ENCODE measurements at regions not wholly inside any gene's neighbourhood (a gene's known extent, or its start where the extent isn't known, plus 50 kb on each side); places are given as distances from the start of the nearest gene placed in this dataset.

DNA sequence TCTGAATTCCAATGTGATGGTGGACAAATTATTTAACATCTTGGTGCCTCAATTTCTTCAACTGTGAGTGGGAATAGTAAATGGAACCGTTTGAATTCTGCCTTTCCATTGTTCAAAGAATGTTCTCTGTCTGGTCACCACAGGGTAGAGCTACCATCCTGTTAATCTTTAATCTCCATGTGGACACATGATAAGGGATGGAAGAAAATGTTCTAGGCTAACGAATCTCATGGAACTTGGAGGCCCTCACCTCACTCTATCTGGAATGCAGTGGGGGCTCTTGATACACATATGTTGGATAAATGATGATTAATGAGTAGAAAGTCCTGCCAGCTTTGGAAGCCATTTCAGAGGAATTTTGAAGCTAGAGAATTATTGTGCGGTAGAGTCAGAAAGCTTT is 118.5 kb upstream of the HABP2 start:
- 78 to 85% (median 84%) methylated on average over 3 of the region's 3 CpGs for WGBS, 3 donors
- intact Hi-C loops (cut with DNase I): no loop called here
- Histone ChIP-seq H3K27me3 (ENCODE audit: insufficient read depth in 3 of 3, low read length in 2 of 3) (peaks cover 0 to 23% (median 6%) of the 10 kb centered on the region in 3 donors), H3K27ac (no peak overlapping the region), H3K4me1 (no peaks in the 10 kb centered on the region), H3K36me3 (ENCODE audit: insufficient read depth in 1 of 2, low read depth in 1 of 2) (no peaks in the 10 kb centered on the region), H3K9me3 (no peaks in the 10 kb centered on the region), H3K4me3 (no peak overlapping the region)
- TF ChIP-seq, protein P1, sequence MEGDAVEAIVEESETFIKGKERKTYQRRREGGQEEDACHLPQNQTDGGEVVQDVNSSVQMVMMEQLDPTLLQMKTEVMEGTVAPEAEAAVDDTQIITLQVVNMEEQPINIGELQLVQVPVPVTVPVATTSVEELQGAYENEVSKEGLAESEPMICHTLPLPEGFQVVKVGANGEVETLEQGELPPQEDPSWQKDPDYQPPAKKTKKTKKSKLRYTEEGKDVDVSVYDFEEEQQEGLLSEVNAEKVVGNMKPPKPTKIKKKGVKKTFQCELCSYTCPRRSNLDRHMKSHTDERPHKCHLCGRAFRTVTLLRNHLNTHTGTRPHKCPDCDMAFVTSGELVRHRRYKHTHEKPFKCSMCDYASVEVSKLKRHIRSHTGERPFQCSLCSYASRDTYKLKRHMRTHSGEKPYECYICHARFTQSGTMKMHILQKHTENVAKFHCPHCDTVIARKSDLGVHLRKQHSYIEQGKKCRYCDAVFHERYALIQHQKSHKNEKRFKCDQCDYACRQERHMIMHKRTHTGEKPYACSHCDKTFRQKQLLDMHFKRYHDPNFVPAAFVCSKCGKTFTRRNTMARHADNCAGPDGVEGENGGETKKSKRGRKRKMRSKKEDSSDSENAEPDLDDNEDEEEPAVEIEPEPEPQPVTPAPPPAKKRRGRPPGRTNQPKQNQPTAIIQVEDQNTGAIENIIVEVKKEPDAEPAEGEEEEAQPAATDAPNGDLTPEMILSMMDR (IDR thresholded peaks at IDR 0.05): no peak
- no peak for DNase-seq
- ATAC-seq: no peak

DNA sequence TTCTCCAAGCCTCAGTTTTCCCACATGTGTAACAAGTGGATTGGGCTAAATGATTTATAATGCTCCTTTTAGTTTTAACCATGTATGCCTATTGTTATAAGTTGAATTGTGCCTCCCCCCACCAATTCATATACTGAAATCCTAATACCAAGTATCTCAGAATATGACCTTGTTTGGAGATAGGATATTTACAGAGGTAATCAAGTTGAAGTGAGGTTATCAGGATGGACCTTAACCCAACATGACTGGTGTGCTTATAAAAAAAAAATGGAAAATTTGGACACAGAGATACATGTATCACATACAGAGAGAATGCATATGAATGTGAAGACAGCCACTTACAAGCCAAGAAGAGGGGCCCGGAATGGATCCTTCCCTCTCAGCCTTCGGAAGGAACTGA is 117.9 kb upstream of the HABP2 start:
- TF ChIP-seq, protein P1 (IDR thresholded peaks at IDR 0.05): no peak
- intact Hi-C loops (cut with DNase I): no loop called here
- 90 to 96% (median 93%) methylated on average over 2 of the region's 2 CpGs for WGBS, 3 donors
- no peak for ATAC-seq
- Histone ChIP-seq H3K9me3 (no peaks in the 10 kb centered on the region), H3K36me3 (ENCODE audit: insufficient read depth in 1 of 2, low read depth in 1 of 2) (no peaks in the 10 kb centered on the region), H3K4me1 (no peaks in the 10 kb centered on the region), H3K27ac (no peak overlapping the region), H3K4me3 (no peak overlapping the region), H3K27me3 (ENCODE audit: insufficient read depth in 3 of 3, low read length in 2 of 3) (peaks cover 0 to 19% (median 6%) of the 10 kb centered on the region in 3 donors)
- no peak for DNase-seq

DNA sequence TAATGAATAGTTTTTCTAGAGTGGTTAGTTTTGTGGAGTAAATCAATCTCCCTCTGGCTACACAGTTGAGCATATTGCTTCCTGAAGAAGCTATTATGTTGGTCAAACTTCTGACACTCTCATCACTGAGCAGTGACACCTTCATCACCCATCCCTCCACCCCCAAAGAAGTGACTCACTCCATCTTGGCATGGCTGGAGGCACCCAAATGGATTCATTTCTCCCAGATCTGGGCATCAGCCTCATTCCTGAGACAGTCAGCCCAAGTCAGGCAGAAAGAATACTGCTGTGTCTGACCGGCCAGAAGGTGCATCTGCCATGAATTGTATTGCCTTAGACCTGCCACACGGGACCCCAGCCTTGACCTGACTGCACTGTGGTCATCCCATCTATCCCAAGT is 117.0 kb upstream of the HABP2 start:
- intact Hi-C loops (cut with DNase I): no loop called here
- TF ChIP-seq, protein P1 (IDR thresholded peaks at IDR 0.05): no peak
- H3K27ac ChIP-seq: no peak overlapping the region
- ATAC-seq: no peak
- DNase-seq: no peak
- H3K4me1 ChIP-seq: no peaks in the 10 kb centered on the region
- H3K27me3 ChIP-seq (ENCODE audit: insufficient read depth in 3 of 3, low read length in 2 of 3): peaks cover 0 to 10% (median 3%) of the 10 kb centered on the region in 3 donors
- H3K4me3 ChIP-seq: no peak overlapping the region
- H3K9me3 ChIP-seq: no peaks in the 10 kb centered on the region
- 72 to 89% (median 87%) methylated on average over 2 of the region's 2 CpGs for WGBS, 3 donors
- no peaks in the 10 kb centered on the region for H3K36me3 ChIP-seq (ENCODE audit: insufficient read depth in 1 of 2, low read depth in 1 of 2)

DNA sequence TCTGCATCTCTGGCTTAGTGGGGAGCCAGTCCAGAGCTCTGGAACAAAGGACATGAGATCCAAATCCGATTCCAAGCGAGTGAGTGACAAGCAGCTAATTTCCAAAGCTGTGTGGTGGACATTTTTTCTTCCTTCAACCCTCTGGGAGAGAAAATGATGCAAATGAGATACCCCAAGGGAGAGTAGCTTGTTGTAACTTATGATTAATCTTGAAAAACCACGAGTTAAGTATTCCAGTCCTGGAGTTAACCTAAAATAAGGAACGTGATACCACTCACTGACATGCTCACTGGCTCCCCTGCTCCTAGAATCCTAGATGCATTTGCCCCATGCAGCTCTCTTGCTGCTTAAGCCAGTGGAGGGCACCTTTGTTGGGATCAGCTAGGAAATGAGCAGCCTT is 116.0 kb upstream of the HABP2 start:
- H3K27ac ChIP-seq: no peak overlapping the region
- ATAC-seq: no peak
- intact Hi-C loops (cut with DNase I): no loop called here

DNA sequence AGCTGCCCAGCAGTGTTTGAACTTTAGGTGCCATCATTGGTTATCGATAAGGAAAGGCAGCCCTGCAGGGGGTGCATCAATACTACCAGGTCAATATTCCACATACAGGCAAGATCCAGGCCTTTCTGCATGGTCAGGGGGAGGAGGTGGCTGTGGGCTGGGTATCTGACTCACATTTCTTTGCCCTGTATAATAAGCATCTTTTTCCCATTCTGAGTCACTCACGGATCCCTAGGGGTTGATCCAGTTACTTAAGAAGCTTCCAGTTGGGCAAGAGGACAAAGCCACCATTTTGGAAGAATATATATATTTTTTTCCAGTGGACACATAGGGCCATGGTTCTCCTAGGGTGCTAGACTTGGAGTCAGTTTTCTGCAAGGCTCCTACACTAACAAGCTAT is 114.2 kb upstream of the HABP2 start:
- ATAC-seq: no peak
- no peaks in the 10 kb centered on the region for H3K36me3 ChIP-seq (ENCODE audit: insufficient read depth in 1 of 2, low read depth in 1 of 2)
- no peak overlapping the region for H3K27ac ChIP-seq
- TF ChIP-seq, protein P1 (IDR thresholded peaks at IDR 0.05): no peak
- DNase-seq: no peak
- WGBS, 3 donors: 81 to 95% (median 83%) methylated on average over 2 of the region's 2 CpGs
- H3K4me1 ChIP-seq: no peaks in the 10 kb centered on the region
- intact Hi-C loops (cut with DNase I): no loop called here
- peaks cover 0 to 1% (median 0%) of the 10 kb centered on the region in 3 donors for H3K27me3 ChIP-seq (ENCODE audit: insufficient read depth in 3 of 3, low read length in 2 of 3)
- no peak overlapping the region for H3K4me3 ChIP-seq
- no peaks in the 10 kb centered on the region for H3K9me3 ChIP-seq

More for the DNA sequence above, 116.0 kb upstream of the HABP2 start:
- Histone ChIP-seq H3K4me3 (no peak overlapping the region), H3K27me3 (ENCODE audit: insufficient read depth in 3 of 3, low read length in 2 of 3) (peaks cover 0 to 2% (median 1%) of the 10 kb centered on the region in 3 donors), H3K9me3 (no peaks in the 10 kb centered on the region), H3K4me1 (no peaks in the 10 kb centered on the region), H3K36me3 (ENCODE audit: insufficient read depth in 1 of 2, low read depth in 1 of 2) (no peaks in the 10 kb centered on the region)
- TF ChIP-seq, protein P1 (IDR thresholded peaks at IDR 0.05): no peak
- no peak for DNase-seq
- 46 to 54% (median 51%) methylated on average over 4 of the region's 4 CpGs for WGBS, 3 donors

Measured in psoas muscle (tissue), 7 donors.